GM12878 (cell line): ENCODE measurements at regions not wholly inside any gene's neighbourhood (a gene's known extent, or its start where the extent isn't known, plus 50 kb on each side); places are given as distances from the start of the nearest gene placed in this dataset.

Source experiments
- ATAC-seq: fragments of 200-7000 bp; cut with Tn5 transposase; 3 replicates; pipeline ENCODE4 v1.9.1; 2020; ENCODE audit warnings: mild to moderate bottlenecking, moderate library complexity
- BruUV-seq: library from RNA; stranded (reverse); fragments of 400-500 nt; replicated peaks from 2 replicates; lab custom pipeline; 2021; lab: Mats Ljungman, UMichigan
- CTCF ChIA-PET: fragments of 300-600 bp; sonication (Branson Sonifier 250); formaldehyde crosslinking; extraction: SDS; loops from one replicate; lab custom pipeline; 2021; ENCODE audit warnings: inconsistent platforms; lab: Yijun Ruan, JAX
- POLR2A ChIA-PET: fragments of 350-600 bp; formaldehyde crosslinking; extraction: SDS; loops from one replicate; lab custom pipeline; 2021; ENCODE audit warnings: inconsistent platforms; lab: Charles Lee
- RAD21 ChIA-PET: fragments of 300-600 bp; sonication (Branson Sonifier 250); formaldehyde crosslinking; loops from one replicate; lab custom pipeline; 2023; ENCODE audit warnings: antibody characterized with exemption; ENCODE audit not compliant: unreplicated experiment; lab: Charles Lee
- SMC1A ChIA-PET: fragments of 300-600 bp; sonication (Branson Sonifier 250); formaldehyde crosslinking; loops from one replicate; lab custom pipeline; 2023; ENCODE audit not compliant: unreplicated experiment, uncharacterized antibody; lab: Charles Lee
- DNase-seq: peaks from one replicate; pipeline ENCODE4 v3.0.0-alpha.2; 2011; ENCODE audit warnings: low read depth, low spot score
- FAIRE-seq: peaks from 3 replicates; lab custom pipeline; 2011; peaks lifted over from hg19 to GRCh38; lab: Jason Lieb, UNC
- H2AFZ ChIP-seq: 2 replicates; pipeline ENCODE4 v1.6.0; 2011; ENCODE audit warnings: low read depth, low read length, control low read depth; ENCODE audit not compliant: control insufficient read depth
- H3K27ac ChIP-seq: 2 replicates; pipeline ENCODE4 v1.5.1; 2011; ENCODE audit warnings: control low read depth; ENCODE audit not compliant: control insufficient read depth, insufficient read depth
- H3K27me3 ChIP-seq, 2 experiments: replicated peaks in 1 of 2; 2 replicates each; pipeline versions ENCODE4 v1.6.0 to v1.6.1; 2011; ENCODE audit warnings: low read length in 1 of 2; ENCODE audit not compliant: control insufficient read depth in 2 of 2, insufficient read depth in 2 of 2
- H3K36me3 ChIP-seq, 2 experiments: 2 replicates each; pipeline ENCODE4 v1.5.1; 2011; ENCODE audit warnings: low read length in 1 of 2; ENCODE audit not compliant: control insufficient read depth in 2 of 2, insufficient read depth in 2 of 2
- H3K4me1 ChIP-seq: 2 replicates; pipeline ENCODE4 v1.6.1; 2011; ENCODE audit warnings: mild to moderate bottlenecking, low read length, moderate library complexity, mixed read lengths; ENCODE audit not compliant: control insufficient read depth, insufficient read depth
- H3K4me2 ChIP-seq: 2 replicates; pipeline ENCODE4 v1.6.0; 2011; ENCODE audit warnings: control low read depth; ENCODE audit not compliant: control insufficient read depth, insufficient read depth
- H3K4me3 ChIP-seq: fragments of 200-600 bp; sonication (generic); 2 replicates; pipeline ENCODE4 v1.5.1; 2016
- H3K79me2 ChIP-seq: 2 replicates; pipeline ENCODE4 v1.6.0; 2011; ENCODE audit warnings: low read length; ENCODE audit not compliant: control insufficient read depth, insufficient read depth
- H3K9ac ChIP-seq: 2 replicates; pipeline ENCODE4 v1.8.0; 2011; ENCODE audit warnings: low read length, control low read depth, mixed read lengths; ENCODE audit not compliant: control insufficient read depth, insufficient read depth
- H3K9me3 ChIP-seq: replicated peaks from 3 replicates; pipeline ENCODE4 v1.5.1; 2011; ENCODE audit warnings: mild to moderate bottlenecking, low read length; ENCODE audit not compliant: control insufficient read depth, insufficient read depth
- H4K20me1 ChIP-seq: 2 replicates; pipeline ENCODE4 v1.6.0; 2011; ENCODE audit not compliant: control insufficient read depth, insufficient read depth
- BCL11A ChIP-seq: IDR thresholded peaks from 2 replicates; pipeline ENCODE4 v1.6.1; 2011; ENCODE audit warnings: low read depth, low read length
- BRCA1 ChIP-seq: IDR thresholded peaks from 2 replicates; pipeline ENCODE4 v1.6.1; 2011; ENCODE audit warnings: low read depth, low read length, improper control_type of control experiment
- GATAD2B ChIP-seq: fragments of 450-650 bp; conservative IDR thresholded peaks from 2 replicates; pipeline ENCODE4 v1.6.1; 2017; ENCODE audit warnings: low read depth, mild to moderate bottlenecking, moderate library complexity
- HCFC1 ChIP-seq: fragments of 150-350 bp; IDR thresholded peaks from 2 replicates; pipeline ENCODE4 v1.6.1; 2014; ENCODE audit warnings: low read length
- JUNB ChIP-seq: IDR thresholded peaks from 2 replicates; pipeline ENCODE4 v1.6.1; 2016; ENCODE audit warnings: antibody characterized with exemption, mild to moderate bottlenecking
- JUND ChIP-seq: IDR thresholded peaks from 2 replicates; pipeline ENCODE4 v1.6.1; 2012; ENCODE audit warnings: low read depth, mild to moderate bottlenecking, low read length, improper control_type of control experiment, moderate library complexity
- KLF5 ChIP-seq: fragments of 450-650 bp; IDR thresholded peaks from 2 replicates; pipeline ENCODE4 v1.6.1; 2014; ENCODE audit warnings: mild to moderate bottlenecking; ENCODE audit not compliant: partially characterized antibody
- LARP7 ChIP-seq: fragments of 450-650 bp; IDR thresholded peaks from 2 replicates; pipeline ENCODE4 v1.6.1; 2017; ENCODE audit warnings: mild to moderate bottlenecking
- MEF2A ChIP-seq: IDR thresholded peaks from 2 replicates; pipeline ENCODE4 v1.6.1; 2011; ENCODE audit warnings: low read depth, mild to moderate bottlenecking, low read length, moderate library complexity; ENCODE audit not compliant: insufficient read depth
- MYB ChIP-seq: fragments of 150-350 bp; IDR thresholded peaks from 2 replicates; pipeline ENCODE4 v1.6.1; 2014; ENCODE audit warnings: mild to moderate bottlenecking, low read depth, low read length, borderline replicate concordance
- POLR2A ChIP-seq: IDR thresholded peaks from 2 replicates; pipeline ENCODE4 v1.6.1; 2011; ENCODE audit warnings: low read depth, mild to moderate bottlenecking, low read length
- RBBP5 ChIP-seq: fragments of 200-600 bp; sonication (generic); conservative IDR thresholded peaks from 2 replicates; pipeline ENCODE4 v1.6.1; 2016
- RUNX3 ChIP-seq: IDR thresholded peaks from 2 replicates; pipeline ENCODE4 v1.6.1; 2012; ENCODE audit warnings: low read length, inconsistent platforms
- STAT1 ChIP-seq: fragments of 450-650 bp; conservative IDR thresholded peaks from 2 replicates; pipeline ENCODE4 v1.6.1; 2014; ENCODE audit warnings: antibody characterized with exemption, mild to moderate bottlenecking
- TAF1 ChIP-seq: IDR thresholded peaks from 2 replicates; pipeline ENCODE4 v1.6.1; 2011; ENCODE audit warnings: mild to moderate bottlenecking, low read depth, low read length, borderline replicate concordance
- YY1 ChIP-seq: IDR thresholded peaks from 2 replicates; pipeline ENCODE4 v1.6.1; 2011; ENCODE audit warnings: low read depth, mild to moderate bottlenecking, low read length
- WGBS: methylation state at CpG from one replicate; pipeline ENCODE4 v1.1.6; 2016; ENCODE audit warnings: low lambda C conversion rate; ENCODE audit not compliant: insufficient replicate concordance, insufficient coverage; ENCODE audit errors: missing lambda C conversion rate; 5-methylcytosine and 5-hydroxymethylcytosine counted together
- in situ Hi-C: fragments of 300-500 bp; cut with MboI; formaldehyde crosslinking; loops from 9 replicates; pipeline ENCODE4 v1.14.3; 2018; ENCODE audit warnings: mixed read lengths
- intact Hi-C: fragments of 100-400 bp; cut with micrococcal nuclease; formaldehyde crosslinking; loops from one replicate; pipeline ENCODE4 v1.14.2; 2022; ENCODE audit not compliant: unreplicated experiment
- TF ChIP-seq, protein P1 (sequence below): IDR thresholded peaks from 2 replicates; pipeline ENCODE4 v1.6.1; 2011; ENCODE audit warnings: borderline replicate concordance, low read depth, mild to moderate bottlenecking, moderate library complexity, mixed read lengths, low read length; ENCODE audit not compliant: insufficient read depth; ENCODE audit errors: extremely low read length
- TF ChIP-seq, protein P2 (sequence below): fragments of 450-650 bp; formaldehyde crosslinking; IDR thresholded peaks from 2 replicates; pipeline ENCODE4 v1.4.0; 2022; ENCODE audit warnings: mild to moderate bottlenecking, moderate library complexity
- TF ChIP-seq, protein P3 (sequence below): fragments of 450-650 bp; IDR thresholded peaks from 2 replicates; pipeline ENCODE4 v1.6.1; 2017; ENCODE audit warnings: mild to moderate bottlenecking, moderate library complexity

DNA sequence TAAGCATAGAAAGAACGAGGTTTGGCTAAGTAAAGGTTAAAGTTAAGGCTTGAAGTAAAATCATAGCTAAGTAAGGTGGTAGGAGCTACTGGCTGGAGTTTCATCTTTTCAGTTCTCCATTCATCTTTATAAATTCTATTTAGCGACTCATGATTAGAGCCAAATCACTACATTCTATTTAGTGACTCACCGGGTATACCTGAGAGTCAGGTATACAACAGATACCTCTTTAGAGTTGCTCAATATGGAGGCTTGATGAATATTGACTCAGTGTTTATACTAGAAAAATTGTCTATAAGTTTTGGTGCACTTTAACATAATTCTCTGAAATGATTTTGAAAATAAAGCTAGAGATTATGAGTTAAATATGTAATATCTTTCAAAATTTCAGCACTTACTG is 328.8 kb upstream of the GRM7 start (continued):
- TF ChIP-seq STAT1 (no peak), MEF2A (no peak), POLR2A (no peak), BCL11A (no peak)
- TF ChIP-seq, protein P1, sequence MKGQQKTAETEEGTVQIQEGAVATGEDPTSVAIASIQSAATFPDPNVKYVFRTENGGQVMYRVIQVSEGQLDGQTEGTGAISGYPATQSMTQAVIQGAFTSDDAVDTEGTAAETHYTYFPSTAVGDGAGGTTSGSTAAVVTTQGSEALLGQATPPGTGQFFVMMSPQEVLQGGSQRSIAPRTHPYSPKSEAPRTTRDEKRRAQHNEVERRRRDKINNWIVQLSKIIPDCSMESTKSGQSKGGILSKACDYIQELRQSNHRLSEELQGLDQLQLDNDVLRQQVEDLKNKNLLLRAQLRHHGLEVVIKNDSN, result no peak
- TF ChIP-seq, all 136 proteins: peak for 0

DNA sequence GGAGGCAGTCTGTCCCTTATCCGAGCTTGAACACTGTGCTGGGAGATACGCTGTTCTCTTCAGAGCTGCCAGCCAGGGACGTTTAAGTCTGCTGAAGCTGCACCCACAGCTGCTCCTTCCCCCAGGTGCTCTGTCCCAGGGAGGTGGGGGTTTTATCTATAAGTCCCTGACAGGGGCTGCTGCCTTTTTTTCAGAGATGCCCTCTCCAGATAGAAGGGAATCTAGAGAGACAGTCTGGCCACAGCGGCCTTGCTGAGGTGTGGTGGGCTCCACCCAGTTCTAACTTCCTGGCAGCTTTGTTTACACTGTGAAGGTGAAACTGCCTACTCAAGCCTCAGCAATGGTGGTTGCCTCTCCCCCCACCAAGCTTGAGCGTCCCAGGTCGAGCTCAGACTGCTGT is 319.9 kb upstream of the GRM7 start:
- Histone ChIP-seq H3K27ac (no peak overlapping the region), H3K9ac (no peak overlapping the region)
- SMC1A ChIA-PET, result no interaction called here
- TF ChIP-seq KLF5, result no peak
- TF ChIP-seq HCFC1, result no peak
- TF ChIP-seq YY1, result no peak
- TF ChIP-seq, protein P2, sequence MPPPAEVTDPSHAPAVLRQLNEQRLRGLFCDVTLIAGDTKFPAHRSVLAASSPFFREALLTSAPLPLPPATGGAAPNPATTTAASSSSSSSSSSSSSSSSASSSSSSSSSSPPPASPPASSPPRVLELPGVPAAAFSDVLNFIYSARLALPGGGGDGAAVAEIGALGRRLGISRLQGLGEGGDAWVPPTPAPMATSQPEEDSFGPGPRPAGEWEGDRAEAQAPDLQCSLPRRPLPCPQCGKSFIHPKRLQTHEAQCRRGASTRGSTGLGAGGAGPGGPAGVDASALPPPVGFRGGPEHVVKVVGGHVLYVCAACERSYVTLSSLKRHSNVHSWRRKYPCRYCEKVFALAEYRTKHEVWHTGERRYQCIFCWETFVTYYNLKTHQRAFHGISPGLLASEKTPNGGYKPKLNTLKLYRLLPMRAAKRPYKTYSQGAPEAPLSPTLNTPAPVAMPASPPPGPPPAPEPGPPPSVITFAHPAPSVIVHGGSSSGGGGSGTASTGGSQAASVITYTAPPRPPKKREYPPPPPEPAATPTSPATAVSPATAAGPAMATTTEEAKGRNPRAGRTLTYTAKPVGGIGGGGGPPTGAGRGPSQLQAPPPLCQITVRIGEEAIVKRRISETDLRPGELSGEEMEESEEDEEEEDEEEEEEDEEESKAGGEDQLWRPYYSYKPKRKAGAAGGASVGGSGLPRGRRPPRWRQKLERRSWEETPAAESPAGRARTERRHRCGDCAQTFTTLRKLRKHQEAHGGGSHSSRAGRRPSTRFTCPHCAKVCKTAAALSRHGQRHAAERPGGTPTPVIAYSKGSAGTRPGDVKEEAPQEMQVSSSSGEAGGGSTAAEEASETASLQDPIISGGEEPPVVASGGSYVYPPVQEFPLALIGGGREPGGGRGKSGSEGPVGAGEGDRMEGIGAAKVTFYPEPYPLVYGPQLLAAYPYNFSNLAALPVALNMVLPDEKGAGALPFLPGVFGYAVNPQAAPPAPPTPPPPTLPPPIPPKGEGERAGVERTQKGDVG, result no peak
- TF ChIP-seq JUNB, result no peak
- no peak for TF ChIP-seq RUNX3
- TF ChIP-seq RBBP5, result no peak
- TF ChIP-seq BRCA1, result no peak
- no peak for TF ChIP-seq LARP7
- TF ChIP-seq, protein P3, sequence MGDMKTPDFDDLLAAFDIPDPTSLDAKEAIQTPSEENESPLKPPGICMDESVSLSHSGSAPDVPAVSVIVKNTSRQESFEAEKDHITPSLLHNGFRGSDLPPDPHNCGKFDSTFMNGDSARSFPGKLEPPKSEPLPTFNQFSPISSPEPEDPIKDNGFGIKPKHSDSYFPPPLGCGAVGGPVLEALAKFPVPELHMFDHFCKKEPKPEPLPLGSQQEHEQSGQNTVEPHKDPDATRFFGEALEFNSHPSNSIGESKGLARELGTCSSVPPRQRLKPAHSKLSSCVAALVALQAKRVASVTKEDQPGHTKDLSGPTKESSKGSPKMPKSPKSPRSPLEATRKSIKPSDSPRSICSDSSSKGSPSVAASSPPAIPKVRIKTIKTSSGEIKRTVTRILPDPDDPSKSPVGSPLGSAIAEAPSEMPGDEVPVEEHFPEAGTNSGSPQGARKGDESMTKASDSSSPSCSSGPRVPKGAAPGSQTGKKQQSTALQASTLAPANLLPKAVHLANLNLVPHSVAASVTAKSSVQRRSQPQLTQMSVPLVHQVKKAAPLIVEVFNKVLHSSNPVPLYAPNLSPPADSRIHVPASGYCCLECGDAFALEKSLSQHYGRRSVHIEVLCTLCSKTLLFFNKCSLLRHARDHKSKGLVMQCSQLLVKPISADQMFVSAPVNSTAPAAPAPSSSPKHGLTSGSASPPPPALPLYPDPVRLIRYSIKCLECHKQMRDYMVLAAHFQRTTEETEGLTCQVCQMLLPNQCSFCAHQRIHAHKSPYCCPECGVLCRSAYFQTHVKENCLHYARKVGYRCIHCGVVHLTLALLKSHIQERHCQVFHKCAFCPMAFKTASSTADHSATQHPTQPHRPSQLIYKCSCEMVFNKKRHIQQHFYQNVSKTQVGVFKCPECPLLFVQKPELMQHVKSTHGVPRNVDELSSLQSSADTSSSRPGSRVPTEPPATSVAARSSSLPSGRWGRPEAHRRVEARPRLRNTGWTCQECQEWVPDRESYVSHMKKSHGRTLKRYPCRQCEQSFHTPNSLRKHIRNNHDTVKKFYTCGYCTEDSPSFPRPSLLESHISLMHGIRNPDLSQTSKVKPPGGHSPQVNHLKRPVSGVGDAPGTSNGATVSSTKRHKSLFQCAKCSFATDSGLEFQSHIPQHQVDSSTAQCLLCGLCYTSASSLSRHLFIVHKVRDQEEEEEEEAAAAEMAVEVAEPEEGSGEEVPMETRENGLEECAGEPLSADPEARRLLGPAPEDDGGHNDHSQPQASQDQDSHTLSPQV, result no peak
- no peak for TF ChIP-seq TAF1
- no peak for TF ChIP-seq JUND
- TF ChIP-seq GATAD2B, result no peak
- no peak for TF ChIP-seq MYB

More for the DNA sequence above, 319.9 kb upstream of the GRM7 start:
- Histone ChIP-seq H3K36me3 (no peaks in the 10 kb centered on the region), H3K4me3 (no peak overlapping the region), H4K20me1 (no peaks in the 10 kb centered on the region), H3K79me2 (no peaks in the 10 kb centered on the region), H3K9me3 (no peaks in the 10 kb centered on the region; the same call in 2 of the 3 replicates), H3K4me1 (no peaks in the 10 kb centered on the region), H2AFZ (no peak overlapping the region), H3K27me3 (no peaks in the 10 kb centered on the region), H3K4me2 (no peak overlapping the region)
- in situ Hi-C loops, result no loop called here
- 23% methylated on average over 6 of the region's 6 CpGs for WGBS
- ChIA-PET RAD21 (no interaction called here), POLR2A (no interaction called here), CTCF (no interaction called here)
- BruUV-seq, result no TSS peak
- no peak for DNase-seq
- no peak for ATAC-seq
- FAIRE-seq, result no peak
- intact Hi-C loops, result no loop called here
